Activated naive CD8-positive, alpha-beta T cell treated with anti-CD3 and anti-CD28 coated beads, Interleukin-2, amount 50 U/mL, for 16 hours (primary cell): ENCODE measurements at regions not wholly inside any gene's neighbourhood (a gene's known extent, or its start where the extent isn't known, plus 50 kb on each side); places are given as distances from the start of the nearest gene placed in this dataset.

Experiments
- DNase-seq: peaks from one replicate; pipeline ENCODE4 v3.0.0-alpha.2; 2020; ENCODE audit warnings: low read depth, low spot score

DNA sequence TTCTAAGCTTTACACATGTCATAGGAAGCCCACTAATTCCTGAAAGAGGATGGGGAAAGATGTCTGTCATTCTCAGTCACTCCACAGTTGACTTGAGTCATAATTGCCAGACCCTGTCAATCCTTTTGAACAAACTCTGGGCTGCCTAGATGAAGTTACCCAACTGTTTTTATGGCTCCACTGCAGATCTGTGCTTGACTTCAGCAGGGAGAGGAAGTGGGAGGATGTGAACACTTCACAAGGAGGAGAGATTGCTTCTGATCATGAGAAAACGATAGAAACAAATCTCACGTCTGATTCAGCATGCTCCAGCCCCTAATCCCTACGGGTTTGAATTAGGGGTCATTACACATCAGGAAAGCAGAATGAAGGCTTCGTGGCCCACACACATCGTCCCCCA is 596.6 kb upstream of the CELF2 start:
- DNase-seq: no peak

DNA sequence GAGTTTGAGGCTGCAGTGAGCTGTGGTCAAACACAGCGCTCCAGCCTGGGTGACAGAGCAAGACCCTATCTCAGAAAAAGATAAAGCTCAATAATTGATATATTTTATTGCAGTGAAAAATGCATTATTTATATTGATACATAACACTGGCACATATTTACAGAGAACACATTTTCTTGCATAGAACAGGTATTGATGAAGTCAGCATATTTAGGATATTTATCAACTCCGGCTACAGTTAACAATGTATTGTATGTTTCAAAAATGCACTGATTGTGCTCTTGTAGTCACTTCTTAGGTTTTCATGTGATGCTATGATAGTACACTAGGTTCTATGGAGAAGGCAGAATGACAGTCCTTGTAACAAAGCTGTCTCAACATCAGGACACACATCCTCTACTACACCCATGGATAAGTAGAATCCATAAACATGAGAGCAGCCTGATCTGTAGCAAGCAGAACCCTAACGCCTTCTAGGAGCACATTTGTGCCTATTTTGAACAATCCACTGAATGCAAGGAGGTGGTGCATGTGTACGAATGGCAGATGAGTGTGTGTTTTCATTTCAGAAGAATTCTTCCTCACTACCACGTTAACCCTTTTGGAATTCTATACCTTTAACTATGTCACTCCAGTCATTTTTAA is 586.1 kb upstream of the CELF2 start:
- DNase-seq: no peak

DNA sequence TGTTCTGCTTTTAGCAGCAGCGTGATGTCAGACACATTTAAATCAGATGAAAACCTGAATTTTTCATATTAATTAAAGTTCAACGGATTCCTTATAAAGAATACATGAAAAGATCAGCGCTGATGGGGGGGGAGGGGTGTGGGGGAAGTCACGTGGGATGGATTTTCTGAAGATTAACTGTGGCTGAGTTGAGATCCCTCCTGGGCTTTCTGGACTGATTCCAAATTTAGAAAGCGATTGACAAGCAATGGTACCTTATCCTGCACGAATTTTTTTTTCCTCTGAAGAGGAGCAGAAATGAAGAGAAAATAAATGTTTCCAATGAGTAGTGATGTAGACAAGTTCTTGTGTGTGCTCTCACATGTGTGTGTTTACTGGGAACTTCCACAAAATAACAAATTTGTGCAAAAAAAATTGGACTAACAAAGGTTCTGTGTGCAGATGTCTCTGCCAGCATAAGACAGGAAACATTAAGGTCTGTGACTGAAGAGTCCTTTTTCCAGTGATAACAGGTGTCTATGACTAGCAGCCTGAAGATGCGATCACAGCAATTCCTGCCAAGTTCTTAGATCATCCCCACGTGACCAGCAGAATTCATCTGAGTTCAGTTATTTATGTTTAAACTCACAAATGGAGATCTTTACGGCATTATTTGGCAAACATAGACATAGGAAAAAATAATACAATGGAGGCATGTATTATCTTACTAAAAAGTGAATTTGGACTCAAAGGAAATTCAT is 585.2 kb upstream of the CELF2 start:
- DNase-seq: no peak

DNA sequence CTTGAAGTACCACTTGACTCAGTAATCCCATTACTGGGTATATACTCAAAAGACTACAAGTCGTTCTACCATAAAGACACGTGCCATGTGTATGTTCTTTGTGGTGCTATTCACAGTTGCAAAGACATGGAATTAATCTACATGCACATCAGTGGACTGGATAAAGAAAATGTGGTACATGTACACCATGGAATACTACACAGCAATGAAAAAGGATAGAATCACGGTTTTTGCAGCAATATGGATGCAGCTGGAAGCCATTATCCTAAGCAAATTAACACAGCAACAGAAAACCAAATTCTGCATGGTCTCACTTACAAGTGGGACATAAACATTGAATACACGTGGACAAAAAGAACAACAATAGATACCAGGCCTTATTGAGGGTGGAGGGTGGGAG is 583.4 kb upstream of the CELF2 start:
- no peak for DNase-seq

DNA sequence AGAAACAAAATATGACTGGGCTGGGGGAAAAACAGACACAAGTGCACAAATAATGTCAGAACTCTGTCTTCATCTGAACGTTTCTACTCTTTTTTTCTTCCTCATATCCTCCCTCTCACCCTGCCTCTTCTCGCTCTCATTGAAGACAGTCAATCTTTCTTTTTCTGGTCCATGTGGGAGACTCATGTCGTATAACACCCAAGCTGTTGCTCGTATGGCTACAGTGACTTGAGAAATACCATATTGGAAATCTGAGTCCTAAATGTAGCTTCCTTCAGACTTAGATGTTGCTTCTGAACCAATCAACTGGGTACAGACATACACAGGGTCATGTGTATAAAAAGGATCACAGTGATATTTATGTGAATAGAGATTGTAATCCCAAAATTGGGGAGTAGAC is 579.8 kb upstream of the CELF2 start:
- no peak for DNase-seq

DNA sequence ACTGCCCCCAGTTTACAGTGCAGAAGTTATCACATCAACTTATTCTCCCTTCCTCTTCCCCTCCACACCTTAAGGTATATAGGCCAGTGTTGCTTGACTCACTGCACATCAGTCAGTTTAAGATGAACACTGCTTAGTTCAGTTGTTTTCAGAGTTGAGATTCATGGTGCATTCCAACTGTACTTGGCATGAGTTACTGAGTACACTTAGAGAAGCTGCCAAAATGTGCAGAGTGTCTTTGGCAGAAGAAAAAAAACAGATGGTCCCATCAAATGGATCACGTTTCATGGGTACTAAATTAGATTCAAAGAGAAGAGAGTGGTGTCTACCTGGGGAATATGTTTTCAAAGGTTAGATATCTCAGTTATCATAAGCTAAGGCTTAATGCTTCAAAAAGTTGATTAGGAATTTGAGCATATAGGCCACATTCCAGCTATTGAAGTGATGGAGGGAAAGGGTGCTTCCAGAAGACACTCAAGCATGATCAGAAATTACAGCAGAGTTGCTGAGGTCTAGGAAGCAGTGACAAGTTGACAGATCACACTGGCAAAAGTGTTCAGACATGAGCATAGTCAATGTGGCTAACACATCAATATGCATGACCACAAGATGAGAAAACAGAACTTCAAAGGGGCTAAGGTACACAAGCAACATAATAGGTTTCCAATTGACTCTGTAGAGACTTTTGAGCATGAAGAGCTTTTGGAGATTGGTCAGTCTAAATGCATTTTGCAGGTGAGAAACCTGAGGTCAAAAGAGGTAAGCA is 579.2 kb upstream of the CELF2 start:
- DNase-seq: no peak

DNA sequence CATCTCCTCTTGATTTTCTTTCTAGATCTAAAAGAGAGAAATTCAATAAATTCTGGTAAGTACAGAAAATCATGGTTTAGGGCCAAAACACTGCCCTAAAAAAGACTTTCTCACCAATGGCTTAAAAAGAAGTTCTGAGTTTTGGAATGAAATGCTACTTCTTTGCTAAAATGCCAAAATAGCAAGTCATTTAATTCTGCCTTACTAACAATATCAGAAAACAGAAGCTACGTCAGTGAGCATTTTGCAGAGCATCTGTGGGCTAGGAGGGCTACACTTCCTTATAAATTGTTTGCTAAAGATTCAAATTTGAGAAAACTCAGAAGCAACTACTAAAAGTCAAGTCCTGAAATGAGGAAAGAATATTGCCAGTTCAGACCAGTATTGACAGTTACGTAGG is 560.8 kb upstream of the CELF2 start:
- no peak for DNase-seq

DNA sequence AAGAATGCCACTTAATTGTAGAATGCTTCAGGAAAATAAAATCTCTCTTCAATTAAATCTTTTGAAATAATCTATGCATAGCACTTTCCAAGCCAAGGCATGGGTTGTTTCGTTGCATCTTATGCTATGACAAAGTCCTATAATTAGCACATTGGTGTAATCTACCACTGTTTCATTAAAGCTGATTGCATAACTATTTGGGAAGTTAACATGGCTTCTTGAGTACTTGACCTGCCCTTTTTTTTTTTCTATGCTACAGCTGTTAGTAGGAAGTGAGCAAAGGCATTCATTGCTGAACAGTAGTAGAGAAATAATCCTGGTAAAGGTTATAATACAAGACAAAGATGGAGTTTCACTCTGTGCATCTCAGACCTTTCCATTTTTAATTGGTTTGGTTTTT is 557.2 kb upstream of the CELF2 start:
- DNase-seq: no peak

DNA sequence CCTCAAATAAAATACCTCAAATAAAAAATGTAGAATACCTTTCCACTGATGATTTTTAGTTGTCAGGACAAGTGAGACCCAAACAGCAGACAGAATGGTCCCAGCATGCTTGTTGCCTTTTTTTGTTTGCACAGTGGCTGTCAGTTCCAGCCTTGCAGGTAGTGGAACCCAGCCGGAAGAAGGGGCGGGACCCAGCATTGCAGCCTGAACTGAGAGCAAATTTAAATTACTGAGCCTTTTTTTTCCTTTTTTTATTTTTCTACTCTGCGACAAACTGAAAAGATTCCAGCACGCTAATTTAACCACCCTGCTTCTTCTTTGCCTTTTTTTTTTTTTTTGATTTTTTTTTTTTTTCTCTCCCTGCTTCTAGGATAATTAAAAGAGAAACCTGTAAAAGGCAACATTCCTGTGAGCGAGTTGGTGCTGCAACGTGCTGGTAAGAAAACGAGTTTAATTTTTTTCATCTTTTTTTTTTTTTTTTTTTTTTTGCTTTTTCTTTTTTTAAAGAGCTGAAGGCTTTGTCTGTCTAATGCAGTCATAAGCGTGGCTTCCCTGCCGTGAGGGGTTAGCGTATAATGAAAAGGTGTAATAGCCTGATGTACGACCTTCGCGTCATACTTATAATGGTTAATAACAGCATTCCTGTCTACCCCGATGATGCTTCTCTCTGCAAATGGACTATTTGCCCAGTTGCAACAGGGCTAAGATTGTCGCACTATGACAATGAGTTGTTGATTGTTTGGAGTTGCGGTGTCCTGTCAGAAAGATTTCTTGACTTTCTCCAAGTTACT is 555.3 kb upstream of the CELF2 start:
- DNase-seq: no peak

DNA sequence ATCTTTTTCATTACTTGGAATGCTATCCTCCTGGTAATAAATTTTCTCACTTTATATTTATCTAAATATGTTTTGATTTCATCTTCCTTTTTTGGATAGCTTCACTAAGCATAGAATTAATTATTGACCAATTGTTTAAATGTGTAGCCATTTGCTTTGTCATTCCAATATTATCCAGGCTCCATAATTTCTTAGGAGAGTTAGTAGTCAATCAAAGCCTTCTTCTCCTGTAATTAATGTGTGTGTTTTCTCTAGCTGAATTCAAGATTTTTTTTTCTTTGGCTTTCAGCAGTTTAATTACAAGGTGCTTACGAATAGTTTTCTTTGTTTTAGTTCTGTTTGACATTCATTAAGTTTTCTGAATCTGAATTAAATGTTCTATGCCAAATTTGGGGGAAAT is 545.9 kb upstream of the CELF2 start:
- no peak for DNase-seq

DNA sequence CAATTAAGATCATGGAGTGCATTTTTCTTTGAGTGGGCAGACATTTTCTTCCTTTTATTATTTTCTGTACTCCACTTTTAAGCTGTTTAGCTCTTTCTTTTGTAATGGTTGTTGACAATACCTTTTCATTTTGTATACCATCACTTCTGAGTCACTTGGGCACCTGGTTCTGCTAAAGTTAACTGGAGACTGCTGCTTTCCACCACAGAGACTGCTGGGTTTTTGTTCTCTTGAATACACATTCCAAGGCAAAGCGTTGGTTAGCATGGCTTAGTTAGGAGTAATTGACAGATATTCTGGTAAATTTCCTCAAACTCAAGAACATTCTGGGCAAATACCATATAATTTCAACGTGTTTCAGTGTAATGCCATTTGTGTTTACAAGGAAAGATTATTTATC is 541.9 kb upstream of the CELF2 start:
- no peak for DNase-seq

DNA sequence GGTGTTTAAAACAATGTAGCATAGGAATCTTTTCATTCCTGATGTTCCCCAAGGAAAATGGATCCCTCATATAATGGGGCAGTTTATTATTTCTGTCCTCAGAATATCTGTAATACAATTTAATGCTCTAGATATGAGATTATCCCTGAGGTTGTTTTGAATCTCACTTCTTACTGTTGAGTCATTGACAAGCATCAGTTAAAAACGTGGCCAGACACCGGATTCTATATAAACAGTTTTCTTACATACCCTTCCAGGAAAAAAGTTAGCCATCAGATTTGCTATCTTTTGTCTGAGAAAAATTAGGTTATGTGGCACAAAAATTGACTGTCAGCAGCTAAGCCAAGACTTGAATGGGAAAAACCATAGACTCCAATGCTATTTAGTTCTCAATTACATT is 539.8 kb upstream of the CELF2 start:
- no peak for DNase-seq

DNA sequence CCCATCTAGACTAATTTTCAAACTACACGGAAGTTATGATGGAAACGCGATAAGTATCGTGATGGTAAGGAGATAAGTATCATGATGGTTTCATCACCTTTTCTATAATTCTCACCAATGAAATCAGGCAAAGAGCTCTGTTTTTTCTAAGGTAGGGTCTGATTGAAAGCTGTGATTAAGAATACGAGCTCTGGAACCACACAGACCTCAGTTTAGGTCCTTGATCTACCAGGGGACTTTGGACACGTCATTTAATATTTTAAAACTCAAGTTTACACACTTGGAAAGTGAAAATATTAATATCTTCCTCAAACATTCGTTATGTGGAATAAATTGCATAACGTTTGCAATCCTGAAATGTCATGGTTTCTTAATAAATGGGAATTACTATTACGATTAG is 538.2 kb upstream of the CELF2 start:
- no peak for DNase-seq

DNA sequence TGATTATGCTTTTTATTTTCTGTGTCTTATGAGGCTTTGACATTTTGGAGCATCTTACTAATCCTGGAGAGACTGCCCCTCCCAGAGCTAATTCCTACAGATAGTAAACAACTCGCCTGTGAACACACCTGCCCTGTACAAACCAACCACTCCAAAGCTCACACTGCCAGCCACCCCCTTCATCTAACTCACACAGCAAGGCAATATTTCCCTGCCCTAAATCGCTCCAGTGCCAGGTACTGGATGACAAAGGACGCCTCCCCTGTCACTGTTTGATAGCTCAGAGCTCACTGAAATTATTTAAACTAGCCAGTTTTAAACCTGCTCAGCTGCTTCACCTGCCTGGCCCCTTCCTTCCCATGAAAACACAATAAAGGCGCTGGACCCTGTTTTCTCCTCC is 535.1 kb upstream of the CELF2 start:
- DNase-seq: no peak

DNA sequence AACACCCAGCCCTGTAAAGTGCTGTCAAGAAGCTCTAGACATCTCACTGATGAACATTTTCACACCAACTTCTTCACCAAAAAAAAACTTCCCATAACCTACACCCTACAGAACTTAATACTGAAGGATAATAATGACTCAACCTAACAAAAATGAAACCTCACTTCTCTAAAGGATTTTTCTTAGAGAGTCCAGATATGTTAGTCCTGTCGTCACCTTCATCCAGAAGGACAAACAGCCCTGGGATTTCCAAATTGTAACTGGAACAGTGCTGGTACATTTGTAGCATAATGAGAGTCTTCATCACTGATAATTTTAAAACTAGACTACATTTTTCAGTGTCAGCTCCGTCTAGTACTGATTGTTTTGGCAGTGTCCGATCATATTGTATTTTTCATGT is 528.6 kb upstream of the CELF2 start:
- no peak for DNase-seq

DNA sequence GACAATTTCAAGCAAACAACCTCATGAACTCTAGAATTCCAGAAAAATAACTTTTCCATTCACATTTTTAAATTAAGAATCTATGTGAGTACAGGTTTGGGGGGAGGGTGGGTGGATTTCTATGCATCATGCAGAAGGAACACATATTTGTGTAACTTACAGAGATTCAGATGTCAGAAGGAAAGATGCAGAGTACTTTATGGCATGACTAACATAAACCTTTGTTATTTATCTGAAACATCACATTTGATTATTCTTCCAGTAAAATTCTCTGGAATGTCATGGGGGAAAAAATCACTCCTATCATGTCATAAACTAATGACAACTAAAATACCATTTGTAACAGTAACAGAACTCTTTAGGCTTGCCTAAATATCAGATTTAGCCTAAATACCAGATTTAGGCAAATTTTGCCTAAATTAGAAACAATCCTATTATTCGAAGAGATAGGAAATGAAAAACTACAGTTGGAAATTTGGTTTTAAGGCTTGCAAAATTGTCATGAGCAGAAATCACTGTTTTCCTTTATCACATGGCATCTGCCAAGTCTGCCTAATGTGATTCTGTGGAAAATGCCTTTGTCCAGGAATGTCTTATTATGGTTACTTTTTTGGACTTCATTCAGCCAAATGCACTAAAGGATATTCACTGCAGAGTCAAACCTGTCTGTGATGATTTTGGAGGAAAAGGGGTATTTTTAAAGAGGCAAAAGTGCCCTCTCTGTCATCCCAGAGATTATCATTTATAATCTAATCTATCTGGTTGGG is 527.7 kb upstream of the CELF2 start:
- no peak for DNase-seq

DNA sequence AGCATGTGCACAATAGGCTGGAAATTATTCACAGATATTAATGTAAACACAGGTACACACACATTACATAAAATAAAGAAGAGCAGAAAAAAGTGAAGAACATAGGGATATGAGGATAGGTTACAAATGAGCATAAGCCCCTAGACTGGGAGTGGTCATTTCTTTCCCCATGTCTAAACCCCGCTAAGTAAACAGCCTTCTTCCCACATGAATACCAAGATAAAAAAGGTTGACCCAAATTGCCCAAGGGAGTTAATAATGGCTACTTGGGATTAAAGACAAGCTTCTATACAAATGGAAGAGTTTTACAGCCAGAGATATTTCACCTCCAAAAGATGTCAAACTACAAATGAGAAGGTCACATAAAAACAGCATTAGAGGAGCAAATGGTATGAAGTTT is 527.1 kb upstream of the CELF2 start:
- no peak for DNase-seq

DNA sequence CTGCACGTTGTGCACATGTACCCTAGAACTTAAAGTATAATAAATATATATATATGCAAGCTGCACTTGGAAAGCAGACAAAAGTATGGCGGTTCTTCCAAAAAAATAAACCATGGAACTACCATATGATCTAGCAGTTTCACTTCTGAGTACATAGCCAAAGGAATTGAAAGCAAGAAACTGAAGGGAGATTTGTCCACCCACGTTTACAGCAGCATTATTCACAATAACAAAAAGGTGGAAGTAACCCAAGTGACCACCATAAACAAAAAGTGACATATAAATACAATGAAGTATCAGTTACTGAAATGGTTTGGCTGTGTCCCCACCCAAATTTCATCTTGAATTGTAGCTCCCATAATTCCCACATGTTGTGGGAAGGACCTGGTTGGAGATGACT is 525.3 kb upstream of the CELF2 start:
- DNase-seq: no peak

DNA sequence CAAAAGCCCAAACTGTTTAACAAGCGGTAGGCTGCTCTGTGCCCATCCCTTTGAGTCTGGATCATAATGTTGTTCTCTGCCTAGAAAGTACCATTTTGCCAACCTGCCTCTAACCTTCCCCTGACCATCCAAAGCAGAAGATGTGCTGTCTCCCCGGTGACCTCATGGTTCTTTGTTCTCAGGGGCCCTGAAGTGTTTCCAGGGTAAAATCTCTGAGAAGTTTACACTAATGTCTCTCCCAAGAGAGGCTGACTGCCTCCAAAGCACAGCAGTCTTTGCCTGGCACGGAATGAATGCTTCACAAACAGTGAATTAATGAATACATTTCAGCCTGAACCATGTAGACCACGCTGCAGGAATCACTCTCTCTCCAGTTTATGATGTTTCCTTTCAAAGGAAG is 523.8 kb upstream of the CELF2 start:
- DNase-seq: no peak

DNA sequence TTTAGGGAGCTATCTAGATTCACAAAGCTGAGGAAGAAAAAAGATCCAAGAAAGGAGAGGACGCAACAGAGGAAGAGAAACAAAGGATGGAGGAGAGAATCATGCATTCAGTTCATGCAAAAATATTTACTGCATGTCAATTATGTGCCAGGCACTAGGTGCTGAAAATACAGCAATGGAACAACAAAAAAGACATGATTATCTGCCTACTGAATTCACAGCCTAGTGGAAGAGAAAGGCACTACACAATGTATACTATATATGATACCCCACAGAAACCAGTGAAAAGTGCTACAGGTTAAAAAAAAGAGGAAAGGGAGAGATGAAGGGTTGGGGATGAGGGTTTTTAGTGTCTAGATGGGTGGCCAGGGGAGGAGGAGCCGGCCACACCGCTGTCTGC is 520.4 kb upstream of the CELF2 start:
- no peak for DNase-seq

DNA sequence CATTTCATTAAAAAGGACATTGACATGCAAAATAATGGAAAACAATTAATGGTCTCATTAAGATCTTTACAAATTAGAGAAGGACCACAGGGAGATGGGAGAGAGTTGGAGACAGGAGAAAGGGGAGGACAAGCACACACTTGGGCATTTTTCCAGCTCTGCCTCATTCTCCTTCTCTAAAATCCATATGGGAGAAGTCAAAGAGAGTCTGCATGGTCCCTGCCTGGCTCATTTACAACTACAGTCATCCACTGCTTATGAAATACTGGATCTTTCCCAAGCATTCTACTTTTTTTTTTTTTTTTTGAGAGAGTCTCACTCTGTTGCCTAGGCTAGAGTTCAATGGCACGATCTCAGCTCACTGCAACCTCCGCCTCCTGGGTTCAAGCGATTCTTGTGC is 518.9 kb upstream of the CELF2 start:
- no peak for DNase-seq
